HEK293 (cell line): ENCODE measurements at regions not wholly inside any gene's neighbourhood (a gene's known extent, or its start where the extent isn't known, plus 50 kb on each side); places are given as distances from the start of the nearest gene placed in this dataset.

ENCODE experiments used
- CTCF ChIA-PET: fragments of 350-600 bp; formaldehyde crosslinking; extraction: SDS; loops from one replicate; lab custom pipeline; 2021; ENCODE audit warnings: antibody characterized with exemption; lab: Yijun Ruan, JAX
- POLR2A ChIA-PET: fragments of 300-600 bp; formaldehyde crosslinking; extraction: SDS; loops from one replicate; lab custom pipeline; 2020; ENCODE audit warnings: antibody characterized with exemption, inconsistent platforms; lab: Yijun Ruan, JAX
- H3K27ac ChIP-seq: fragments of 200-500 bp; sonication (Bioruptor generic); 2 replicates; pipeline ENCODE4 v1.5.1; 2014; ENCODE audit warnings: low read depth, low read length, control low read depth, inconsistent platforms; ENCODE audit errors: extremely low read depth
- H3K36me3 ChIP-seq, 2 experiments: fragments of 200-500 bp in 1 of 2; sonication (Bioruptor generic) in 1 of 2; 1 replicate in 1 of 2; 2 replicates in 1 of 2; pipeline ENCODE4 v1.5.1; 2014 to 2017; ENCODE audit warnings: inconsistent platforms in 2 of 2, low read length in 2 of 2; ENCODE audit not compliant: control insufficient read depth in 2 of 2, insufficient read depth in 1 of 2
- H3K4me1 ChIP-seq: fragments of 200-500 bp; sonication (Bioruptor generic); 2 replicates; pipeline ENCODE4 v1.5.1; 2014; ENCODE audit warnings: mild to moderate bottlenecking, low read length, inconsistent platforms; ENCODE audit not compliant: control insufficient read depth, insufficient read depth
- H3K4me3 ChIP-seq: 2 replicates; pipeline ENCODE4 v1.5.1; 2011; ENCODE audit warnings: low read depth, mild to moderate bottlenecking, control low read depth, low read length, moderate library complexity
- H3K9me3 ChIP-seq: fragments of 200-500 bp; sonication (Bioruptor generic); 2 replicates; pipeline ENCODE4 v1.5.1; 2014; ENCODE audit warnings: low read depth, low read length, inconsistent platforms; ENCODE audit not compliant: control insufficient read depth, insufficient read depth
- GLI2 ChIP-seq: fragments of 450-650 bp; formaldehyde crosslinking; IDR thresholded peaks from 2 replicates; pipeline ENCODE4; 2017; ENCODE audit warnings: missing biosample characterization, missing genetic modification characterization, low read depth, borderline replicate concordance
- KLF1 ChIP-seq: fragments of 450-650 bp; formaldehyde crosslinking; IDR thresholded peaks from 2 replicates; pipeline ENCODE4 v1.5.1; 2016; ENCODE audit warnings: missing biosample characterization, missing genetic modification characterization
- PRDM1 ChIP-seq: fragments of 450-650 bp; formaldehyde crosslinking; IDR thresholded peaks from 2 replicates; pipeline ENCODE4; 2016; ENCODE audit warnings: missing biosample characterization, missing genetic modification characterization
- SETDB1 ChIP-seq: IDR thresholded peaks from one replicate; pipeline ENCODE4 v1.6.1; 2017; ENCODE audit warnings: mild to moderate bottlenecking, low read length, moderate library complexity, mixed read lengths; ENCODE audit not compliant: insufficient read length
- SP2 ChIP-seq: fragments of 450-650 bp; formaldehyde crosslinking; IDR thresholded peaks from 2 replicates; pipeline ENCODE4 v1.5.1; 2016; ENCODE audit warnings: missing biosample characterization, missing genetic modification characterization
- TRIM28 ChIP-seq: IDR thresholded peaks from 2 replicates; pipeline ENCODE4 v1.6.1; 2011; ENCODE audit warnings: low read length, control low read depth, borderline replicate concordance
- WT1 ChIP-seq: fragments of 450-650 bp; formaldehyde crosslinking; IDR thresholded peaks from 2 replicates; pipeline ENCODE4 v1.5.1; 2016; ENCODE audit warnings: missing biosample characterization, missing genetic modification characterization
- ZBTB6 ChIP-seq: fragments of 450-650 bp; formaldehyde crosslinking; IDR thresholded peaks from 2 replicates; pipeline ENCODE4 v1.5.1; 2017; ENCODE audit warnings: missing biosample characterization, missing genetic modification characterization
- ZFP3 ChIP-seq: fragments of 450-650 bp; formaldehyde crosslinking; IDR thresholded peaks from 2 replicates; pipeline ENCODE4 v1.5.1; 2016; ENCODE audit warnings: low read depth, missing biosample characterization, missing genetic modification characterization
- ZNF16 ChIP-seq: fragments of 450-650 bp; formaldehyde crosslinking; IDR thresholded peaks from 2 replicates; pipeline ENCODE4 v1.5.1; 2016; ENCODE audit warnings: low read depth, missing biosample characterization, missing genetic modification characterization
- ZNF174 ChIP-seq: fragments of 450-650 bp; formaldehyde crosslinking; IDR thresholded peaks from 2 replicates; pipeline ENCODE4 v1.5.0; 2017; ENCODE audit warnings: missing biosample characterization, mild to moderate bottlenecking, missing genetic modification characterization
- ZNF530 ChIP-seq: fragments of 450-650 bp; formaldehyde crosslinking; IDR thresholded peaks from 2 replicates; pipeline ENCODE4 v1.5.1; 2016; ENCODE audit warnings: low read depth, missing biosample characterization, missing genetic modification characterization
- ZNF626 ChIP-seq: fragments of 450-650 bp; sonication (Bioruptor Pico); formaldehyde crosslinking; IDR thresholded peaks from 2 replicates; pipeline ENCODE4 v1.5.1; 2018; ENCODE audit warnings: missing biosample characterization, missing genetic modification characterization, inconsistent platforms
- ZNF664 ChIP-seq: fragments of 450-650 bp; formaldehyde crosslinking; IDR thresholded peaks from 2 replicates; pipeline ENCODE4 v1.5.1; 2016; ENCODE audit warnings: missing biosample characterization, missing genetic modification characterization
- ZNF670 ChIP-seq: fragments of 450-650 bp; formaldehyde crosslinking; IDR thresholded peaks from 2 replicates; pipeline ENCODE4 v1.5.1; 2016; ENCODE audit warnings: missing biosample characterization, missing genetic modification characterization, low read depth
- ZNF76 ChIP-seq: fragments of 450-650 bp; formaldehyde crosslinking; IDR thresholded peaks from 2 replicates; pipeline ENCODE4; 2016; ENCODE audit warnings: low read depth, missing biosample characterization, missing genetic modification characterization, borderline replicate concordance
- ZNF830 ChIP-seq: fragments of 450-650 bp; IDR thresholded peaks from 2 replicates; pipeline ENCODE4 v1.5.0; 2018; ENCODE audit warnings: missing biosample characterization, missing genetic modification characterization, low read depth, mild to moderate bottlenecking, moderate library complexity
- ZNF843 ChIP-seq: fragments of 450-650 bp; formaldehyde crosslinking; IDR thresholded peaks from 2 replicates; pipeline ENCODE4 v1.5.1; 2016; ENCODE audit warnings: missing biosample characterization, missing genetic modification characterization
- TF ChIP-seq, protein P1 (sequence below): fragments of 450-650 bp; formaldehyde crosslinking; optimal IDR thresholded peaks from 2 replicates; pipeline ENCODE3; 2016; ENCODE audit warnings: missing biosample characterization, mild to moderate bottlenecking, missing genetic modification characterization
- TF ChIP-seq, protein P2 (sequence below): fragments of 450-650 bp; formaldehyde crosslinking; IDR thresholded peaks from 2 replicates; pipeline ENCODE4 v1.5.1; 2016; ENCODE audit warnings: missing biosample characterization, missing genetic modification characterization
- TF ChIP-seq, protein P3 (sequence below): fragments of 450-650 bp; formaldehyde crosslinking; IDR thresholded peaks from 2 replicates; pipeline ENCODE4 v1.5.1; 2017; ENCODE audit warnings: missing biosample characterization, missing genetic modification characterization

DNA sequence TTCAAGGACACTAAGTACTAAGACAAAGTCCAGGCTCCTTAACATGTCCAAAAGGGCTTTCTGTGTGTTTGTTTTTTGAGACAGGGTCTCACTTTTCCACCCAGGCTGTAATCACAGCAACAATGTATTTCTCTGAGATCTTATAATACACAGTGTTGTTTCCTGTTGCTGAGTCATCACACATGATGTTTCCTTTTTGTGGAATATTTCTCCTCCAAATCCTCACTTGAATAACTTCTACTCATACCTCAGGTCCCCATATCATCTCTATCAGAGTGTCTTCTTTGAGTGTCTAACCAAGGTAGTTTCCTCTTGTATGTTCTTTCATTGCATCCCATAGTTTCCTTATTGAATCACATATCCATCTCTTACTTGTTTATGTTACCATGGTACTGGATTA, 632.0 kb upstream of the PIK3C3 start:
- CTCF ChIA-PET, result no interaction called here
- H3K9me3 ChIP-seq, result no peaks in the 10 kb centered on the region
- no peak overlapping the region for H3K27ac ChIP-seq
- TF ChIP-seq ZFP3 (tag by site-specific recombination) (no peak), TRIM28 (no peak), SP2 (tag by site-specific recombination) (no peak)
- TF ChIP-seq, all 188 proteins: peak for 0
- Histone ChIP-seq H3K36me3 (no peaks in the 10 kb centered on the region), H3K4me1 (no peaks in the 10 kb centered on the region), H3K4me3 (no peak overlapping the region)
- POLR2A ChIA-PET, result no interaction called here

- ChIA-PET CTCF (no interaction called here), POLR2A (no interaction called here)
- H3K36me3 ChIP-seq, result no peaks in the 10 kb centered on the region
- H3K9me3 ChIP-seq, result no peaks in the 10 kb centered on the region; the same call in 1 of the 2 replicates
- TF ChIP-seq, protein P1, sequence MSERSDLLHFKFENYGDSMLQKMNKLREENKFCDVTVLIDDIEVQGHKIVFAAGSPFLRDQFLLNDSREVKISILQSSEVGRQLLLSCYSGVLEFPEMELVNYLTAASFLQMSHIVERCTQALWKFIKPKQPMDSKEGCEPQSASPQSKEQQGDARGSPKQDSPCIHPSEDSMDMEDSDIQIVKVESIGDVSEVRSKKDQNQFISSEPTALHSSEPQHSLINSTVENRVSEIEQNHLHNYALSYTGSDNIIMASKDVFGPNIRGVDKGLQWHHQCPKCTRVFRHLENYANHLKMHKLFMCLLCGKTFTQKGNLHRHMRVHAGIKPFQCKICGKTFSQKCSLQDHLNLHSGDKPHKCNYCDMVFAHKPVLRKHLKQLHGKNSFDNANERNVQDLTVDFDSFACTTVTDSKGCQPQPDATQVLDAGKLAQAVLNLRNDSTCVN (tag by site-specific recombination), result no peak
- no peak for TF ChIP-seq ZBTB6 (tag by site-specific recombination)
- TF ChIP-seq ZNF664, result no peak
- H3K4me1 ChIP-seq, result no peaks in the 10 kb centered on the region
- no peak overlapping the region for H3K4me3 ChIP-seq
- no peak overlapping the region for H3K27ac ChIP-seq
These were observed 634.9 kb upstream of the PIK3C3 start for GRCh38 chr18:41320100-41320499.

GRCh38 chr18:41315134-41315533, 639.9 kb upstream of the PIK3C3 start:
- Histone ChIP-seq H3K36me3 (no peaks in the 10 kb centered on the region), H3K4me3 (no peak overlapping the region), H3K9me3 (no peaks in the 10 kb centered on the region; the same call in 1 of the 2 replicates), H3K27ac (no peak overlapping the region), H3K4me1 (no peaks in the 10 kb centered on the region)
- POLR2A ChIA-PET, result no interaction called here
- TF ChIP-seq ZNF174 (no peak), ZNF830 (no peak), GLI2 (tag by site-specific recombination) (no peak), SETDB1 (no peak)
- CTCF ChIA-PET, result no interaction called here

DNA sequence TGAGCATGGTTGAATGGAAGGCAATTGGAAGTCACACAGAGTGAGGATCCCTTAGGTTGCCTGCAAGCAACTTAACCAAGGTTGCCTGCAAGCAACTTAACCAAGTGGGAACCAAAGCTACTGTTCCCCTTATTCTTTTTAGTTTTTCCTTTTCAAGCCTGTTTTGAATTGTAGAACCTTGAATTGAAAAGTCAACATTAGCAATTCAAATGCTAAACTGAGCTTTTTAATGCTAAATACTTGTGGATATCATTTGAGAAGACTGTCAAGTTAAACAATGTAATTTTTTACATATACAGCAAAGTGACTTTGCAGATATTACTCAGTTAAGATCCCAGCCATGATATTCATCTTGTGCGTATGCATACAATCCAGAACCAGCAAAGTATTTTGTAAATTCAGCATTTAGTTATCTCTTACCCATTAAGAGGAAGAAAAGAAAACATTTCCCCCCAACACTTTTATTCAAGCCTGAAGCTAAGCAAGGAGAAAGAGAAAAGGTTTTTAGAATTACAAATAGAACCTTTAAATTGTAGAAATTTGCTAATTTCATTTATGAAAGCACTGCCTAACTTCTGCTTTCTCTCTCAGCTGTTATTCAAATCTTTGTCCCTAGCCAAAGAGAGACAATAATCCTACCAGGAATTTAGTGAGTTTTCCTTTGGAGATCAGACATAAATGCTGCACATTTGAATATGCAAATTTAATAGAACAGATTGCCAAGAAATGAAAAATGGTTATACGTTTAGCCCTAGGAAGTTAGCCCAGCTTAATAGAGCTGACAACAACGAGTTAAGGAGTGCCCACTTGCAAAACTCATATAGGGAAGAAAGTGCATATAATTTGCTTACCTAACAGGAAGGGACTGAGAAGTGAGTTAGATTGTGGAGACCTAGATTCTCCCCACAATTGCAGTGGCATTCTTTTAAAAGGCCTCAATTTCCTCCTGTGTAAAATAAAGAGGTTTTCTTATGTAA, 643.2 kb upstream of the PIK3C3 start:
- POLR2A ChIA-PET, result no interaction called here
- no peaks in the 10 kb centered on the region for H3K4me1 ChIP-seq
- CTCF ChIA-PET, result interaction anchor here (0.6 kb wide), 1 partner anchor 221 kb away, joined by 3 read pairs; no protein-coding TSS in a partner anchor
- no peaks in the 10 kb centered on the region; the same call in 1 of the 2 replicates for H3K9me3 ChIP-seq
- no peak overlapping the region for H3K27ac ChIP-seq
- no peak overlapping the region for H3K4me3 ChIP-seq
- H3K36me3 ChIP-seq, result no peaks in the 10 kb centered on the region
- TF ChIP-seq WT1 (tag by site-specific recombination), result no peak
- TF ChIP-seq ZNF530 (tag by site-specific recombination), result no peak
- TF ChIP-seq PRDM1 (tag by site-specific recombination), result no peak
- no peak for TF ChIP-seq ZNF670
- TF ChIP-seq, protein P2, sequence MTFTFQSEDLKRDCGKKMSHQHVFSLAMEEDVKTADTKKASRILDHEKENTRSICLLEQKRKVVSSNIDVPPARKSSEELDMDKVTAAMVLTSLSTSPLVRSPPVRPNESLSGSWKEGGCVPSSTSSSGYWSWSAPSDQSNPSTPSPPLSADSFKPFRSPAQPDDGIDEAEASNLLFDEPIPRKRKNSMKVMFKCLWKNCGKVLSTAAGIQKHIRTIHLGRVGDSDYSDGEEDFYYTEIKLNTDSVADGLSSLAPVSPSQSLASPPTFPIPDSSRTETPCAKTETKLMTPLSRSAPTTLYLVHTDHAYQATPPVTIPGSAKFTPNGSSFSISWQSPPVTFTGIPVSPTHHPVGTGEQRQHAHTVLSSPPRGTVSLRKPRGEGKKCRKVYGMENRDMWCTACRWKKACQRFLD, result no peak
- TF ChIP-seq, protein P3, sequence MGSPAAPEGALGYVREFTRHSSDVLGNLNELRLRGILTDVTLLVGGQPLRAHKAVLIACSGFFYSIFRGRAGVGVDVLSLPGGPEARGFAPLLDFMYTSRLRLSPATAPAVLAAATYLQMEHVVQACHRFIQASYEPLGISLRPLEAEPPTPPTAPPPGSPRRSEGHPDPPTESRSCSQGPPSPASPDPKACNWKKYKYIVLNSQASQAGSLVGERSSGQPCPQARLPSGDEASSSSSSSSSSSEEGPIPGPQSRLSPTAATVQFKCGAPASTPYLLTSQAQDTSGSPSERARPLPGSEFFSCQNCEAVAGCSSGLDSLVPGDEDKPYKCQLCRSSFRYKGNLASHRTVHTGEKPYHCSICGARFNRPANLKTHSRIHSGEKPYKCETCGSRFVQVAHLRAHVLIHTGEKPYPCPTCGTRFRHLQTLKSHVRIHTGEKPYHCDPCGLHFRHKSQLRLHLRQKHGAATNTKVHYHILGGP (tag by site-specific recombination), result no peak
- no peak for TF ChIP-seq ZNF76
- no peak for TF ChIP-seq ZNF16 (tag by site-specific recombination)
- TF ChIP-seq KLF1 (tag by site-specific recombination), result no peak
- TF ChIP-seq ZNF843 (tag by site-specific recombination), result no peak
- no peak for TF ChIP-seq ZNF626 (tag by site-specific recombination)
